K562 (cell line): ENCODE measurements at regions not wholly inside any gene's neighbourhood (a gene's known extent, or its start where the extent isn't known, plus 50 kb on each side); places are given as distances from the start of the nearest gene placed in this dataset.

Experiments
- ATAC-seq: fragments of 200-7000 bp; cut with Tn5 transposase; 3 replicates; pipeline ENCODE4 v1.9.1; 2020; ENCODE audit warnings: moderate library complexity
- BruUV-seq: library from RNA; stranded (reverse); fragments of 400-500 nt; replicated peaks from 2 replicates; lab custom pipeline; 2021; lab: Mats Ljungman, UMichigan
- CTCF ChIA-PET: fragments of 300-600 bp; formaldehyde crosslinking; extraction: SDS; loops from one replicate; lab custom pipeline; 2021; ENCODE audit warnings: low intra/inter-chr PET ratio; lab: Yijun Ruan, JAX
- POLR2A ChIA-PET: fragments of 300-600, 350-650 bp; sonication (Branson Sonifier 250); formaldehyde crosslinking; extraction: SDS; loops from one replicate; lab custom pipeline; 2021; ENCODE audit warnings: antibody characterized with exemption, inconsistent platforms; lab: Yijun Ruan, JAX
- DNase-seq, 4 experiments: peaks; one replicate each; pipeline versions ENCODE4 v3.0.0 to v3.0.0-alpha.2; 2011 to 2018; ENCODE audit warnings: low spot score in 3 of 4, mixed read lengths in 3 of 4; ENCODE audit errors: extremely low read depth in 1 of 4
- FAIRE-seq: peaks from 2 replicates; lab custom pipeline; 2011; peaks lifted over from hg19 to GRCh38; lab: Jason Lieb, UNC
- H2AFZ ChIP-seq: 2 replicates; pipeline ENCODE4 v1.6.0; 2011; ENCODE audit warnings: low read depth, low read length, control low read depth, inconsistent platforms
- H3K27ac ChIP-seq: fragments of 200-600 bp; 3 replicates; pipeline ENCODE4 v1.8.0; 2011; ENCODE audit warnings: low read depth, mild to moderate bottlenecking, control low read depth, inconsistent platforms, low read length, moderate library complexity, mixed read lengths; ENCODE audit errors: extremely low read depth
- H3K27me3 ChIP-seq, 2 experiments: fragments of 300-600 bp in 1 of 2; 2 replicates in 1 of 2; 3 replicates in 1 of 2; pipeline versions ENCODE4 v1.6.0 to v1.8.0; 2011; ENCODE audit warnings: inconsistent platforms in 2 of 2, low read length in 2 of 2, mild to moderate bottlenecking in 1 of 2, mixed read lengths in 1 of 2, moderate library complexity in 1 of 2; ENCODE audit not compliant: control insufficient read depth in 2 of 2, insufficient read depth in 2 of 2
- H3K36me3 ChIP-seq: fragments of 300-600 bp; 3 replicates; pipeline ENCODE4 v1.8.0; 2011; ENCODE audit warnings: mild to moderate bottlenecking, low read length, inconsistent platforms; ENCODE audit not compliant: control insufficient read depth, insufficient read depth
- H3K4me1 ChIP-seq, 2 experiments: fragments of 200-600 bp in 1 of 2; replicated peaks in 1 of 2; 2 replicates in 1 of 2; 3 replicates in 1 of 2; pipeline versions ENCODE4 v1.5.1 to v1.8.0; 2011; ENCODE audit warnings: inconsistent platforms in 2 of 2, low read length in 2 of 2, mild to moderate bottlenecking in 1 of 2, mixed read lengths in 1 of 2, moderate library complexity in 1 of 2; ENCODE audit not compliant: control insufficient read depth in 2 of 2, insufficient read depth in 2 of 2
- H3K4me2 ChIP-seq: 2 replicates; pipeline ENCODE4 v1.6.1; 2011; ENCODE audit warnings: low read length, control low read depth, inconsistent platforms, mixed read lengths; ENCODE audit not compliant: insufficient read depth
- H3K4me3 ChIP-seq: fragments of 200-600 bp; sonication (generic), shearing (Covaris generic); 2 replicates; pipeline ENCODE4 v1.5.1; 2016; ENCODE audit warnings: control low read depth, inconsistent platforms
- H3K79me2 ChIP-seq: fragments of 200-600 bp; 3 replicates; pipeline ENCODE4 v1.8.0; 2011; ENCODE audit warnings: low read length, inconsistent platforms; ENCODE audit not compliant: control insufficient read depth, insufficient read depth
- H3K9ac ChIP-seq, 2 experiments: 2 replicates each; pipeline versions ENCODE4 v1.6.0 to v1.6.1; 2011; ENCODE audit warnings: low read depth in 2 of 2, low read length in 2 of 2, control low read depth in 1 of 2, inconsistent platforms in 1 of 2, mild to moderate bottlenecking in 1 of 2, mixed read lengths in 1 of 2; ENCODE audit not compliant: insufficient read depth in 1 of 2
- H3K9me1 ChIP-seq: one replicate; pipeline ENCODE4 v1.6.0; 2011; ENCODE audit warnings: inconsistent platforms, mild to moderate bottlenecking, low read length, moderate library complexity; ENCODE audit not compliant: control insufficient read depth, insufficient read depth
- H3K9me3 ChIP-seq: replicated peaks from 2 replicates; pipeline ENCODE4 v1.5.1; 2011; ENCODE audit warnings: low read depth, low read length, inconsistent platforms; ENCODE audit not compliant: control insufficient read depth, insufficient read depth
- H4K20me1 ChIP-seq: replicated peaks from 2 replicates; pipeline ENCODE4 v1.6.1; 2011; ENCODE audit warnings: low read length, inconsistent platforms, mixed read lengths; ENCODE audit not compliant: control insufficient read depth, insufficient read depth
- CCNT2 ChIP-seq: IDR thresholded peaks from 2 replicates; pipeline ENCODE4 v1.6.1; 2011; ENCODE audit warnings: borderline replicate concordance, low read depth, mild to moderate bottlenecking, moderate library complexity, mixed read lengths, low read length; ENCODE audit not compliant: insufficient read length; ENCODE audit errors: extremely low read depth
- KAT7 ChIP-seq: sonication (generic); formaldehyde crosslinking; IDR thresholded peaks from 2 replicates; pipeline ENCODE4 v1.8.0; 2022; ENCODE audit warnings: missing genetic modification reagents, mild to moderate bottlenecking, borderline replicate concordance
- RBM34 ChIP-seq: fragments of 200-400 bp; formaldehyde crosslinking; IDR thresholded peaks from 2 replicates; pipeline ENCODE4 v1.6.1; 2018; ENCODE audit warnings: low read length, borderline replicate concordance; ENCODE audit not compliant: insufficient read depth
- RFX1 ChIP-seq: fragments of 450-650 bp; IDR thresholded peaks from 2 replicates; pipeline ENCODE4 v1.6.1; 2016; ENCODE audit warnings: mild to moderate bottlenecking, moderate library complexity
- SIX5 ChIP-seq, 2 experiments: IDR thresholded peaks; 2 replicates each; pipeline ENCODE4 v1.6.1; 2011; ENCODE audit warnings: low read length in 2 of 2, borderline replicate concordance in 1 of 2, low read depth in 1 of 2, mild to moderate bottlenecking in 1 of 2, moderate library complexity in 1 of 2; ENCODE audit not compliant: insufficient read depth in 1 of 2
- STAT5B ChIP-seq: fragments of 250-450 bp; sonication (Bioruptor Pico); IDR thresholded peaks from 2 replicates; pipeline ENCODE4 v1.8.0; 2021; ENCODE audit warnings: mild to moderate bottlenecking, inconsistent platforms
- TBL1XR1 ChIP-seq, 2 experiments: IDR thresholded peaks; 2 replicates each; pipeline ENCODE4 v1.6.1; 2012; ENCODE audit warnings: improper control_type of control experiment in 2 of 2, low read length in 2 of 2, mild to moderate bottlenecking in 1 of 2
- WGBS: fragments of 100-300 bp; shearing (Covaris generic); methylation state at CpG from one replicate; pipeline ENCODE4 v1.1.6; 2016; ENCODE audit warnings: low coverage, mixed read lengths; ENCODE audit not compliant: insufficient coverage; ENCODE audit errors: missing lambda C conversion rate; 5-methylcytosine and 5-hydroxymethylcytosine counted together
- in situ Hi-C: fragments of 300-500 bp; cut with MboI; formaldehyde crosslinking; loops from 4 replicates; pipeline ENCODE4 v1.15.0; 2018; ENCODE audit warnings: inconsistent platforms, mixed read lengths
- intact Hi-C: fragments of 100-400 bp; cut with micrococcal nuclease; formaldehyde crosslinking; loops from 2 replicates; pipeline ENCODE4 v1.14.2; 2022
- TF ChIP-seq, protein P1 (sequence below): sonication (generic); formaldehyde crosslinking; IDR thresholded peaks from 2 replicates; pipeline ENCODE4 v1.8.0; 2022; ENCODE audit warnings: mild to moderate bottlenecking, missing genetic modification reagents
- TF ChIP-seq, protein P2 (sequence below): fragments of 250-450 bp; sonication (Bioruptor Pico); IDR thresholded peaks from 2 replicates; pipeline ENCODE4 v1.4.0; 2020; ENCODE audit warnings: mild to moderate bottlenecking
- TF ChIP-seq, protein P3 (sequence below): fragments of 250-450 bp; sonication (Bioruptor Pico); IDR thresholded peaks from 2 replicates; pipeline ENCODE4 v1.5.0; 2021

DNA sequence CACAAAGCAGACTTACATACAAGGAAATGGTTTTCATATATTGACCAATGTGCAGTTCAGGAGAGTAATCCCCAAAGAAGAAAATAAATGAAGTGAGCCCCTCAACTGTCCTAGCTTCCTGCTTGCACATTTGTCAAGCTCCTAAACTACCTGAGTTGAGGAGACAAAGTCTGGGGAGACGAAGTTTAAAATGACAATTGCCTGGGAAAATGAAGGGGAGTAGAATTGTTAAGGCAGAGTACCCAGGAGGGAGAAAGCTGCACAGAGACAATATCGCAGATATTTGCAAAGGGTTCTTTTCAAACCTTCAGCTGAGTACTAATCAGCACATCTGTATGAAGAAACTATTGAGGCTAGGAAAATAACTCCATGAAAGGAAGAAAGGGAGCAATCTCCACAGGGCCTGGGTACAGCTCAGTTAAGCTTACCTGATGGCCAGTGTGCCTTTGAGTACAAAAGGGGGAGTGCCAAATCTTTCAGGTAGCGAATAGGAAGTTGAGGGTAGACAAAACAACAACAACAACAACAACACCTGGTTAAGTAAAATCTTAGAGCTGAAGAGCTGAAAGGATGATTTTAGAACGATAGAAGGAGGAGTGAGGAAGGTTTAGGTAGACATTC, 1700.1 kb upstream of the PRR20A start:
- ChIA-PET CTCF (no interaction called here), POLR2A (no interaction called here)
- Histone ChIP-seq H3K9me1 (no peaks in the 10 kb centered on the region), H3K4me1 (no peaks in the 10 kb centered on the region), H3K4me2 (no peak overlapping the region), H3K4me3 (no peak overlapping the region), H2AFZ (no peak overlapping the region), H3K9ac (no peak overlapping the region), H3K27me3 (no peaks in the 10 kb centered on the region), H3K36me3 (no peaks in the 10 kb centered on the region), H4K20me1 (no peaks in the 10 kb centered on the region), H3K27ac (no peak overlapping the region), H3K9me3 (no peaks in the 10 kb centered on the region), H3K79me2 (no peaks in the 10 kb centered on the region)
- ATAC-seq (no peak), FAIRE-seq (no peak), DNase-seq (no peak)
- WGBS: 0% methylated on average over 4 of the region's 4 CpGs
- no TSS peak for BruUV-seq
- in situ Hi-C loops: no loop called here
- TF ChIP-seq, protein P1, sequence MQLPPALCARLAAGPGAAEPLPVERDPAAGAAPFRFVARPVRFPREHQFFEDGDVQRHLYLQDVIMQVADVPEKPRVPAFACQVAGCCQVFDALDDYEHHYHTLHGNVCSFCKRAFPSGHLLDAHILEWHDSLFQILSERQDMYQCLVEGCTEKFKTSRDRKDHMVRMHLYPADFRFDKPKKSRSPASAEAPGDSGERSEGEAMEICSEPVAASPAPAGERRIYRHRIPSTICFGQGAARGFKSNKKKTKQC: no peak
- TF ChIP-seq SIX5 (IDR thresholded peaks at IDR 0.05; ENCODE audit: borderline replicate concordance in 1 of 2, insufficient read depth in 1 of 2, low read depth in 1 of 2, low read length in 2 of 2) (no peak), RFX1 (no peak), CCNT2 (no peak), RBM34 (no peak)
- intact Hi-C loops: no loop called here

DNA sequence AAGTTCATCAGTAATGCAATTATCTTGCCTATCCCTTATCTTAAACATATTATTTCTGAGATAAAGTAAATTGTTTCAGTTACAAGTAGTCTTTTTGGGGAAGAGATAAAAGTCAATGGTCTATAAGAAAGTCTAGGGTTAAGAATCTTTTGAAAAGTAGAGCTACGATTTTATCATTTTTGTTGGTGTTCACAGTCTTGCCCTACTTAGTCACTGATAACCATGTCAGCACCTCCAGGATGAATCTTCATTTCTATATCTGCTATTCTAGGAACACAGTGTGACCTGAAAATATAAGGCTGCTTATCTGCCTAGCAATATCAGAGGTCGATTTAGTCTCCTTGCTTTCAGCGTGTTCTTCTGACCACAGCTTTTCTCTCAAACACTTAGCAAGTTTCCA, 1676.5 kb upstream of the PRR20A start:
- H3K79me2 ChIP-seq: no peaks in the 10 kb centered on the region
- no peak overlapping the region for H3K9ac ChIP-seq
- no peak overlapping the region for H2AFZ ChIP-seq
- no peaks in the 10 kb centered on the region for H3K9me3 ChIP-seq
- TF ChIP-seq TBL1XR1 (IDR thresholded peaks at IDR 0.05; ENCODE audit: low read length in 2 of 2) (no peak), STAT5B (CRISPR knock-in tag) (no peak), KAT7 (CRISPR knock-in tag) (no peak)
- TF ChIP-seq, protein P2, sequence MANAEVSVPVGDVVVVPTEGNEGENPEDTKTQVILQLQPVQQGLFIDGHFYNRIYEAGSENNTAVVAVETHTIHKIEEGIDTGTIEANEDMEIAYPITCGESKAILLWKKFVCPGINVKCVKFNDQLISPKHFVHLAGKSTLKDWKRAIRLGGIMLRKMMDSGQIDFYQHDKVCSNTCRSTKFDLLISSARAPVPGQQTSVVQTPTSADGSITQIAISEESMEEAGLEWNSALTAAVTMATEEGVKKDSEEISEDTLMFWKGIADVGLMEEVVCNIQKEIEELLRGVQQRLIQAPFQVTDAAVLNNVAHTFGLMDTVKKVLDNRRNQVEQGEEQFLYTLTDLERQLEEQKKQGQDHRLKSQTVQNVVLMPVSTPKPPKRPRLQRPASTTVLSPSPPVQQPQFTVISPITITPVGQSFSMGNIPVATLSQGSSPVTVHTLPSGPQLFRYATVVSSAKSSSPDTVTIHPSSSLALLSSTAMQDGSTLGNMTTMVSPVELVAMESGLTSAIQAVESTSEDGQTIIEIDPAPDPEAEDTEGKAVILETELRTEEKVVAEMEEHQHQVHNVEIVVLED (CRISPR knock-in tag): no peak
- TF ChIP-seq, protein P3, sequence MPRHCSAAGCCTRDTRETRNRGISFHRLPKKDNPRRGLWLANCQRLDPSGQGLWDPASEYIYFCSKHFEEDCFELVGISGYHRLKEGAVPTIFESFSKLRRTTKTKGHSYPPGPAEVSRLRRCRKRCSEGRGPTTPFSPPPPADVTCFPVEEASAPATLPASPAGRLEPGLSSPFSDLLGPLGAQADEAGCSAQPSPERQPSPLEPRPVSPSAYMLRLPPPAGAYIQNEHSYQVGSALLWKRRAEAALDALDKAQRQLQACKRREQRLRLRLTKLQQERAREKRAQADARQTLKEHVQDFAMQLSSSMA (CRISPR knock-in tag): no peak
- TF ChIP-seq, all 486 proteins: peak for 0
- ATAC-seq (no peak), DNase-seq (no peak), FAIRE-seq (no peak)
- H3K4me3 ChIP-seq: no peak overlapping the region
- H3K27me3 ChIP-seq: no peaks in the 10 kb centered on the region
- POLR2A ChIA-PET: no interaction called here
- WGBS: 0% methylated on average over 2 of the region's 3 CpGs
- no peaks in the 10 kb centered on the region for H3K4me1 ChIP-seq
- CTCF ChIA-PET: no interaction called here
- intact Hi-C loops: no loop called here
- no peaks in the 10 kb centered on the region for H3K9me1 ChIP-seq
- no TSS peak for BruUV-seq
- in situ Hi-C loops: no loop called here
- H3K4me2 ChIP-seq: no peak overlapping the region
- H3K36me3 ChIP-seq: no peaks in the 10 kb centered on the region
- H3K27ac ChIP-seq: no peak overlapping the region
- H4K20me1 ChIP-seq: no peaks in the 10 kb centered on the region
